Activated naive CD8-positive, alpha-beta T cell treated with anti-CD3 and anti-CD28 coated beads, Interleukin-2, amount 50 U/mL, for 24 hours (primary cell): ENCODE measurements at regions not wholly inside any gene's neighbourhood (a gene's known extent, or its start where the extent isn't known, plus 50 kb on each side); places are given as distances from the start of the nearest gene placed in this dataset.

ENCODE experiments used
- ATAC-seq: fragments of 150-1000 bp; cut with Tn5 transposase; one replicate; pipeline ENCODE4 v1.10.0; 2021
- DNase-seq: peaks from one replicate; pipeline ENCODE4 v3.0.0; 2021
- H3K27ac Mint-ChIP-seq: one replicate; pipeline ENCODE4 v1.8.0; 2021; ENCODE audit warnings: mild to moderate bottlenecking, mixed read lengths
- H3K27me3 Mint-ChIP-seq: one replicate; pipeline ENCODE4 v1.8.0; 2021; ENCODE audit warnings: mixed read lengths
- H3K36me3 Mint-ChIP-seq: one replicate; pipeline ENCODE4 v1.8.0; 2021; ENCODE audit warnings: low read depth, mixed read lengths
- H3K4me1 Mint-ChIP-seq: one replicate; pipeline ENCODE4 v1.8.0; 2021; ENCODE audit warnings: mixed read lengths
- H3K4me3 Mint-ChIP-seq: one replicate; pipeline ENCODE4 v1.8.0; 2021; ENCODE audit warnings: mild to moderate bottlenecking, moderate library complexity, mixed read lengths
- H3K9me3 Mint-ChIP-seq: one replicate; pipeline ENCODE4 v1.8.0; 2021; ENCODE audit warnings: mixed read lengths

GRCh38 chr6:18672852-18673251 is 285.7 kb downstream of the RNF144B start:
- Mint-ChIP-seq H3K27ac (no peak overlapping the region), H3K27me3 (no peaks in the 10 kb centered on the region), H3K36me3 (no peaks in the 10 kb centered on the region), H3K9me3 (no peaks in the 10 kb centered on the region), H3K4me1 (no peaks in the 10 kb centered on the region), H3K4me3 (no peak overlapping the region)
- no peak for ATAC-seq
- DNase-seq = no peak

- Mint-ChIP-seq H3K4me1 (no peaks in the 10 kb centered on the region), H3K36me3 (no peaks in the 10 kb centered on the region), H3K27ac (no peak overlapping the region), H3K27me3 (no peaks in the 10 kb centered on the region), H3K9me3 (no peaks in the 10 kb centered on the region), H3K4me3 (no peak overlapping the region)
- DNase-seq = no peak
- ATAC-seq = no peak
Observed at GRCh38 chr6:18674346-18674745, 287.2 kb downstream of the RNF144B start.

GRCh38 chr6:18675881-18676280 is 288.7 kb downstream of the RNF144B start:
- H3K27ac Mint-ChIP-seq = no peak overlapping the region
- no peaks in the 10 kb centered on the region for H3K4me1 Mint-ChIP-seq
- H3K36me3 Mint-ChIP-seq = no peaks in the 10 kb centered on the region
- H3K9me3 Mint-ChIP-seq = no peaks in the 10 kb centered on the region
- no peak for ATAC-seq
- DNase-seq = no peak
- H3K27me3 Mint-ChIP-seq = no peaks in the 10 kb centered on the region
- no peak overlapping the region for H3K4me3 Mint-ChIP-seq

GRCh38 chr6:18676548-18676947 is 289.4 kb downstream of the RNF144B start:
- no peaks in the 10 kb centered on the region for H3K4me1 Mint-ChIP-seq
- no peak for ATAC-seq
- no peak overlapping the region for H3K4me3 Mint-ChIP-seq
- DNase-seq = no peak
- no peaks in the 10 kb centered on the region for H3K9me3 Mint-ChIP-seq
- H3K27ac Mint-ChIP-seq = no peak overlapping the region
- no peaks in the 10 kb centered on the region for H3K36me3 Mint-ChIP-seq
- no peaks in the 10 kb centered on the region for H3K27me3 Mint-ChIP-seq

- DNase-seq = no peak
- Mint-ChIP-seq H3K27ac (no peak overlapping the region), H3K36me3 (no peaks in the 10 kb centered on the region), H3K27me3 (no peaks in the 10 kb centered on the region), H3K4me1 (no peaks in the 10 kb centered on the region), H3K9me3 (no peaks in the 10 kb centered on the region), H3K4me3 (no peak overlapping the region)
- ATAC-seq = no peak
Observed at GRCh38 chr6:18680842-18681241, 293.7 kb downstream of the RNF144B start.

GRCh38 chr6:18681832-18682503 is 294.8 kb downstream of the RNF144B start:
- Mint-ChIP-seq H3K4me3 (no peak overlapping the region), H3K4me1 (no peaks in the 10 kb centered on the region), H3K9me3 (no peaks in the 10 kb centered on the region), H3K27me3 (no peaks in the 10 kb centered on the region), H3K27ac (no peak overlapping the region), H3K36me3 (no peaks in the 10 kb centered on the region)
- DNase-seq (no peak), ATAC-seq (no peak)

- Mint-ChIP-seq H3K4me3 (no peak overlapping the region), H3K9me3 (no peaks in the 10 kb centered on the region), H3K27ac (no peak overlapping the region), H3K36me3 (no peaks in the 10 kb centered on the region), H3K27me3 (peaks cover 1% of the 10 kb centered on the region), H3K4me1 (no peaks in the 10 kb centered on the region)
- DNase-seq = no peak
- no peak for ATAC-seq
Observed at GRCh38 chr6:18684343-18684742, 297.2 kb downstream of the RNF144B start.

- ATAC-seq (no peak), DNase-seq (no peak)
- no peaks in the 10 kb centered on the region for H3K36me3 Mint-ChIP-seq
- H3K9me3 Mint-ChIP-seq = no peaks in the 10 kb centered on the region
- H3K27me3 Mint-ChIP-seq = peaks cover 1% of the 10 kb centered on the region
- no peaks in the 10 kb centered on the region for H3K4me1 Mint-ChIP-seq
- H3K4me3 Mint-ChIP-seq = no peak overlapping the region
- no peak overlapping the region for H3K27ac Mint-ChIP-seq
Observed at GRCh38 chr6:18692929-18693685, 306.0 kb downstream of the RNF144B start.

GRCh38 chr6:18693881-18694280 is 306.7 kb downstream of the RNF144B start:
- Mint-ChIP-seq H3K36me3 (no peaks in the 10 kb centered on the region), H3K4me1 (no peaks in the 10 kb centered on the region), H3K27me3 (no peaks in the 10 kb centered on the region), H3K4me3 (no peak overlapping the region), H3K9me3 (no peaks in the 10 kb centered on the region), H3K27ac (no peak overlapping the region)
- ATAC-seq (no peak), DNase-seq (no peak)

- Mint-ChIP-seq H3K27ac (no peak overlapping the region), H3K4me3 (no peak overlapping the region), H3K4me1 (no peaks in the 10 kb centered on the region), H3K27me3 (no peaks in the 10 kb centered on the region), H3K36me3 (no peaks in the 10 kb centered on the region), H3K9me3 (no peaks in the 10 kb centered on the region)
- DNase-seq (no peak), ATAC-seq (no peak)
Observed at GRCh38 chr6:18703546-18703945, 316.4 kb downstream of the RNF144B start.

GRCh38 chr6:18707714-18708439 is 320.7 kb downstream of the RNF144B start:
- no peak for DNase-seq
- H3K4me3 Mint-ChIP-seq = no peak overlapping the region
- no peaks in the 10 kb centered on the region for H3K9me3 Mint-ChIP-seq

GRCh38 chr6:18712595-18712994 is 325.4 kb downstream of the RNF144B start:
- ATAC-seq (no peak), DNase-seq (no peak)
- H3K27ac Mint-ChIP-seq = no peak overlapping the region
- peaks cover 7% of the 10 kb centered on the region for H3K9me3 Mint-ChIP-seq
- no peak overlapping the region for H3K4me3 Mint-ChIP-seq
- H3K4me1 Mint-ChIP-seq = no peaks in the 10 kb centered on the region
- no peaks in the 10 kb centered on the region for H3K27me3 Mint-ChIP-seq
- no peaks in the 10 kb centered on the region for H3K36me3 Mint-ChIP-seq

More at GRCh38 chr6:18707714-18708439, 320.7 kb downstream of the RNF144B start:
- Mint-ChIP-seq H3K4me1 (no peaks in the 10 kb centered on the region), H3K36me3 (no peaks in the 10 kb centered on the region), H3K27me3 (no peaks in the 10 kb centered on the region), H3K27ac (no peak overlapping the region)
- ATAC-seq = no peak

- no peak overlapping the region for H3K27ac Mint-ChIP-seq
- peaks cover 3% of the 10 kb centered on the region for H3K9me3 Mint-ChIP-seq
- ATAC-seq (no peak), DNase-seq (no peak)
- H3K4me1 Mint-ChIP-seq = no peaks in the 10 kb centered on the region
- no peak overlapping the region for H3K4me3 Mint-ChIP-seq
- H3K27me3 Mint-ChIP-seq = no peaks in the 10 kb centered on the region
- no peaks in the 10 kb centered on the region for H3K36me3 Mint-ChIP-seq
Observed at GRCh38 chr6:18720075-18720474, 332.9 kb downstream of the RNF144B start.

- no peak overlapping the region for H3K27ac Mint-ChIP-seq
- H3K27me3 Mint-ChIP-seq = no peaks in the 10 kb centered on the region
- peaks cover 10% of the 10 kb centered on the region for H3K9me3 Mint-ChIP-seq
- H3K36me3 Mint-ChIP-seq = no peaks in the 10 kb centered on the region
- ATAC-seq (no peak), DNase-seq (no peak)
- H3K4me1 Mint-ChIP-seq = no peaks in the 10 kb centered on the region
- H3K4me3 Mint-ChIP-seq = no peak overlapping the region
Observed at GRCh38 chr6:18724056-18724455, 336.9 kb downstream of the RNF144B start.

- ATAC-seq (no peak), DNase-seq (no peak)
- Mint-ChIP-seq H3K4me1 (no peaks in the 10 kb centered on the region), H3K27me3 (no peaks in the 10 kb centered on the region), H3K9me3 (peaks cover 16% of the 10 kb centered on the region), H3K27ac (no peak overlapping the region), H3K4me3 (no peak overlapping the region), H3K36me3 (no peaks in the 10 kb centered on the region)
Observed at GRCh38 chr6:18725449-18725848, 338.3 kb downstream of the RNF144B start.
